A549 (cell line): ENCODE measurements at regions not wholly inside any gene's neighbourhood (a gene's known extent, or its start where the extent isn't known, plus 50 kb on each side); places are given as distances from the start of the nearest gene placed in this dataset.
"Not testable (repeated sequence)": the region's sequence is repeated elsewhere in the genome, so short reads cannot be mapped to it uniquely, and the experiment has no call there.

ENCODE experiments used
- ATAC-seq, 2 experiments: fragments of 200-7000 bp in 1 of 2; fragments of >200 bp in 1 of 2; cut with Nextera tagmentation in 1 of 2; cut with Tn5 transposase in 1 of 2; 3 replicates each; pipeline versions ENCODE4 v1.8.0 to v1.9.1; 2018 to 2020; ENCODE audit warnings: mild to moderate bottlenecking in 1 of 2, moderate library complexity in 1 of 2
- CTCF ChIA-PET: fragments of 300-600 bp; sonication (Branson Sonifier 250); formaldehyde crosslinking; extraction: SDS; loops from one replicate; lab custom pipeline; 2021; ENCODE audit warnings: antibody characterized with exemption, inconsistent platforms; lab: Yijun Ruan, JAX
- POLR2A ChIA-PET: fragments of 350-600 bp; formaldehyde crosslinking; extraction: SDS; loops from one replicate; lab custom pipeline; 2021; ENCODE audit warnings: antibody characterized with exemption, inconsistent platforms; lab: Yijun Ruan, JAX
- DNase-seq, 2 experiments: peaks; one replicate each; pipeline versions ENCODE4 v3.0.0 to v3.0.0-alpha.2; 2011 to 2016; ENCODE audit warnings: low read depth in 1 of 2, low spot score in 1 of 2
- FAIRE-seq: peaks from 2 replicates; lab custom pipeline; 2011; peaks lifted over from hg19 to GRCh38; lab: Jason Lieb, UNC
- H3K27ac ChIP-seq, 2 experiments: fragments of >200 bp; sonication (Bioruptor Twin); formaldehyde crosslinking; 3 replicates each; pipeline ENCODE4 v1.5.1; 2016 to 2017
- H3K4me1 ChIP-seq: fragments of >200 bp; sonication (Bioruptor Twin); formaldehyde crosslinking; 3 replicates; pipeline ENCODE4 v1.6.1; 2016
- H3K4me2 ChIP-seq: fragments of >200 bp; sonication (Bioruptor Twin); formaldehyde crosslinking; 3 replicates; pipeline ENCODE4 v1.6.1; 2016
- H3K4me3 ChIP-seq: fragments of >200 bp; sonication (Bioruptor Twin); formaldehyde crosslinking; 3 replicates; pipeline ENCODE4 v1.5.1; 2016
- H3K9me3 ChIP-seq: fragments of >200 bp; sonication (Bioruptor Twin); formaldehyde crosslinking; 3 replicates; pipeline ENCODE4 v1.6.1; 2016
- CBX2 ChIP-seq: fragments of 200-600 bp; sonication (generic); IDR thresholded peaks from 2 replicates; pipeline ENCODE4 v1.6.1; 2016; ENCODE audit warnings: low read depth, mild to moderate bottlenecking, borderline replicate concordance
- CBX8 ChIP-seq: fragments of 200-600 bp; sonication (generic); IDR thresholded peaks from 2 replicates; pipeline ENCODE4 v1.6.1; 2016
- EP300 ChIP-seq, 2 experiments: fragments of >200 bp; sonication (Bioruptor Twin); formaldehyde crosslinking; IDR thresholded peaks; 2 replicates in 1 of 2; 3 replicates in 1 of 2; pipeline ENCODE4 v1.6.1; 2016 to 2017
- ESRRA ChIP-seq: fragments of 150-350 bp; IDR thresholded peaks from 2 replicates; pipeline ENCODE4 v1.6.1; 2014; ENCODE audit warnings: mild to moderate bottlenecking, low read length, borderline replicate concordance
- GATA3 ChIP-seq: IDR thresholded peaks from 2 replicates; pipeline ENCODE4 v1.6.1; 2012; ENCODE audit warnings: borderline replicate concordance
- KDM5A ChIP-seq: fragments of 200-600 bp; sonication (generic); IDR thresholded peaks from 2 replicates; pipeline ENCODE4 v1.6.1; 2016; ENCODE audit warnings: antibody characterized with exemption, mild to moderate bottlenecking
- MAFK ChIP-seq: fragments of 450-650 bp; IDR thresholded peaks from 2 replicates; pipeline ENCODE4 v1.6.1; 2014; ENCODE audit not compliant: partially characterized antibody
- NR3C1 ChIP-seq: fragments of >200 bp; sonication (Bioruptor Twin); formaldehyde crosslinking; IDR thresholded peaks from 3 replicates; pipeline ENCODE4 v1.6.1; 2017
- POLR2AphosphoS2 ChIP-seq: conservative IDR thresholded peaks from 2 replicates; pipeline ENCODE4 v1.6.1; 2012; ENCODE audit warnings: low read length, improper control_type of control experiment, inconsistent platforms
- RAD21 ChIP-seq, 2 experiments: fragments of >200 bp in 1 of 2; sonication (Bioruptor Twin) in 1 of 2; formaldehyde crosslinking in 1 of 2; IDR thresholded peaks in 1 of 2; conservative IDR thresholded peaks in 1 of 2; 2 replicates in 1 of 2; 3 replicates in 1 of 2; pipeline ENCODE4 v1.6.1; 2012 to 2018; ENCODE audit warnings: inconsistent platforms in 1 of 2
- SREBF2 ChIP-seq: fragments of 450-650 bp; IDR thresholded peaks from 2 replicates; pipeline ENCODE4 v1.6.1; 2014; ENCODE audit warnings: mild to moderate bottlenecking, moderate library complexity
- TP53 ChIP-seq: fragments of 250-450 bp; sonication (Bioruptor Pico); IDR thresholded peaks from 2 replicates; pipeline ENCODE4 v1.5.0; 2021; ENCODE audit warnings: mild to moderate bottlenecking, moderate library complexity
- ZNF302 ChIP-seq: fragments of 250-450 bp; sonication (Bioruptor Pico); IDR thresholded peaks from 2 replicates; pipeline ENCODE4 v1.9.0; 2021; ENCODE audit warnings: inconsistent platforms, mild to moderate bottlenecking, moderate library complexity
- WGBS: methylation state at CpG from one replicate; pipeline ENCODE4 v1.1.6; 2017; ENCODE audit errors: missing lambda C conversion rate; 5-methylcytosine and 5-hydroxymethylcytosine counted together
- TF ChIP-seq, protein P1 (sequence below): fragments of >200 bp; sonication (Bioruptor Twin); formaldehyde crosslinking; IDR thresholded peaks from 3 replicates; pipeline ENCODE4 v1.6.1; 2016

DNA sequence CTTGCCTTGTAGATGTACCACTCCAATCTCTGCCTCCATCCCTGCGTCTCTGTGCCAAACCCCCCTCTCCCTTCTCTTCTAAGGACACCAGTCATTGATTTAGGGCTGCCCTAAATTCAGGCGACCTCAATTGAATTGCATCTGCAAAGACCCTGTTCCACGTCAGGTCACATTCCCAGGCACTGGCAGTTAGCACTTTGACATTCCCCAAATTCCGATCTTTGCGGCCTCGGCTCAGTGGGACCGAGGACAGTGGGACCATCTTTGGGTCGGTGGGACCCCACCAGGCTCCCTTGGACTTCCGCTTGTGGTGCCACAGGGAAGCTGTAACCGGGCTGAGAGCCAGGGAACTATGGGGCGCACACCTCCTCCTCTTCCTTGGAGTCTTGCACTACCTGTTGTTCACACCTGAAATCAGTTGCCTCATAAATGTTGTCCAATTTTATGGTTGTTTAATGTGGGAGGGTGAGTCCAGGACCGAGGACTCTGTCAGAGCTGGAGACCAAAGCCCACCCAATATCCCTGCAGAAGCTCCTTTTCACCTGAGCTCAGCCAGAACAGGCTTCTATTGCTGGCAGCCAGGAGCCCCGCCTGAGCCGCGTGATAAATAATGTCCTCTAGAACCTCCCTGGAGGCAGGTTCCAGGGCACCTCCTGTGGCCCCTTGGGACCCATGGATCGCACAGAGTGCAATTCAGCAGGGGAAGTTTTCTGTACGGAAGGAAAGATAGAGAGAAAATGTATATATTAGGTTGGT lies 271.6 kb downstream of the EIPR1 start:
- no peaks in the 10 kb centered on the region for H3K4me1 ChIP-seq
- DNase-seq (no peak), FAIRE-seq (no peak), ATAC-seq (no peak)
- H3K4me2 ChIP-seq, result no peak overlapping the region
- no peak overlapping the region for H3K27ac ChIP-seq
- ChIA-PET CTCF (no interaction called here), POLR2A (no interaction called here)
- TF ChIP-seq NR3C1, result no peak
- no peak for TF ChIP-seq CBX2
- H3K9me3 ChIP-seq, result no peaks in the 10 kb centered on the region; the same call in 2 of the 3 replicates
- WGBS, result 50% methylated on average over 17 of the region's 17 CpGs
- no peak overlapping the region for H3K4me3 ChIP-seq

DNA sequence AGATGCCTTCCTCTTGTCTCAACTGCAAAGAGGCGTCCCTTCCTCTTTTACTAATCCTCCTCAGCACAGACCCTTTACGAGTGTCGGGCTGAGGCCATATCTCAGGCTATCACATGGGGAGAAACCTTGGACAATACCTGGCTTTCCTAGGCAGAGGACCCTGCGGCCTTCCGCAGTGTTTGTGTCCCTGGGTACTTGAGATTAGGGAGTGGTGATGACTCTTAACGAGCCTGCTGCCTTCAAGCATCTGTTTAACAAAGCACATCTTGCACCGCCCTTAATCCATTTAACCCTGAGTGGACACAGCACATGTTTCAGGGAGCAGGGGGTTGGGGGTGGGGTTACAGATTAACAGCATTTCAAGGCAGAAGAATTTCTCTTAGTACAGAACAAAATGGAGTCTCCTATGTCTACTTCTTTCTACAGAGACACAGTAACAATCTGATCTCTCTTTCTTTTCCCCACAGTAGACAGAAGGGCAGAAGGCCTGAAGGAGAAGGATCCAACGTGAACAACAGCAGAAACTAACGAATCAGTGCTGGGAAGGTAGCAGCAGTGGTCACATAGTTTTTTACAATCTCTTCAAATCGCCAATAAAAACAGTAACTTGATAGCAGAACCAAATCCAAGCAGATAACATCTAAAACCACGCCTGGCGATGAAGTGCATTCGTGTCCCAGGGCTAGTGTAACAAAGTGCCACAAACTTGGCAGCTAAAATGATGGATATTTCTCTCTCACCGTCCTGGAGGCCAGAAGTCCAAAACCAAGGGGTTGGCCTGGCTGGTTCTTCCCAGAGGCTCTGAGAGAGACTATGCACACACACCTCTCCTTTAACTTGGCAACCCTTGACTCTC lies 272.4 kb downstream of the EIPR1 start:
- H3K4me3 ChIP-seq, H3K4me2 ChIP-seq, CTCF ChIA-PET, H3K4me1 ChIP-seq, FAIRE-seq, DNase-seq, H3K9me3 ChIP-seq, POLR2A ChIA-PET, H3K27ac ChIP-seq: not testable (repeated sequence)
- WGBS, result 37% methylated on average over 13 of the region's 14 CpGs
- ATAC-seq, result peak in 1 of 2 experiments; percentile 14; a peak in 2 of 6 replicates

DNA sequence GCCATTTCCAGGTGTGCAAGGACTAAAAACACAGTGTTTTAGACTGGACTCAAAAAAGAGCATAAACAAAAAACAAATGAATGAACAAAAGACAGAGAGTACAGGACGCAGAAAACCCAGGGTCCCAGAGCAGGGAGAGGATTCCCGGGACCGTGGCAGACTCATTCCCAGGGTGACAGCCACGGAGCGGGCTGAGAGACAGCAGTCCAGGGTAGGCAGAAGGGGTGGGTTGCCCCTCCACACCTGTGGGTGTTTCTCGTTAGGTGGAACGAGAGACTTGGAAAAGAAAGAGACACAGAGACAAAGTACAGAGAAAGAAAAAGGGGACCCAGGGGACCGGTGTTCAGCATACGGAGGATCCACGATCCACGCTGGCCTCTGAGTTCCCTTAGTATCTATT lies 273.4 kb downstream of the EIPR1 start:
- FAIRE-seq, result no peak
- H3K27ac ChIP-seq, result no peak overlapping the region
- TF ChIP-seq MAFK (no peak), POLR2AphosphoS2 (no peak), GATA3 (no peak), TP53 (CRISPR knock-in tag) (no peak)
- WGBS, result 31% methylated on average over 11 of the region's 11 CpGs
- POLR2A ChIA-PET, result no interaction called here
- no peak overlapping the region for H3K4me3 ChIP-seq
- H3K4me2 ChIP-seq, result no peak overlapping the region
- CTCF ChIA-PET, result no interaction called here
- ATAC-seq, result no peak
- no peaks in the 10 kb centered on the region for H3K9me3 ChIP-seq
- H3K4me1 ChIP-seq, result no peaks in the 10 kb centered on the region
- DNase-seq, result no peak

DNA sequence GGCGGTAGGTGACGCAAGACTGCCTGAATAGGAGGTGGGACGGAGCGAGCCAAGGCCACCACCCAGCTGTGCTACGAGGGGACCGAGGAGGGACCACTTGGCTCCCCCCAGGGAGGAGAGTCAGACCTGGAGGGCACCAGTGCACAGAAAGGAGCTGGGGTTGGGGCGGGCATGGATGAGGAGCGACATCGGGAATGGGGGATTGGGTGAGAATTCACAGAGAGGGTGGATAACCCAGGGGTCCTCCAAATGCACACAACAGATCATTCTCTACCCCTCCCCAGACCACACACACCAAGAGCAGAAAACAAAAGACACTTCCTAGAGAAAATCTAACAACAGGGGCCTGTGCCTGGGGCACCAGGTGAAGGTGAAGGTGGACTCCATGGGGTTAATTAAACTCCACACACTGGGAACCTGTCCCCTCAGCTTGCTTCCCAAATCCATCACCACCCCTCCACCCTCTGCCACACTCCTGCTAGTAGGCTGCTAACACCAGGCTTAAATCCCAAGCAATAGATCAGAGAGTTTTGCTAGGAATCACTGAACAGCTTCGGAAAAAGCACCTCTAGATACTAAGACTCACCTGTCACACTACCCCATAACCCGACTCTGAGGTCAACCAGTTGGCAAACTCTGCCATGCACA lies 274.6 kb downstream of the EIPR1 start:
- H3K9me3 ChIP-seq, result no peaks in the 10 kb centered on the region; the same call in 2 of the 3 replicates
- H3K4me3 ChIP-seq, result no peak overlapping the region
- POLR2A ChIA-PET, result no interaction called here
- no peak for DNase-seq
- no peaks in the 10 kb centered on the region for H3K4me1 ChIP-seq
- no peak overlapping the region for H3K4me2 ChIP-seq
- CTCF ChIA-PET, result interaction anchor here (0.5 kb wide), 1 partner anchor 1124 kb away, joined by 3 read pairs; no protein-coding TSS in a partner anchor
- ATAC-seq, result no peak
- no peak for TF ChIP-seq RAD21 (conservative IDR thresholded peaks at IDR 0.05 in 1 of 2, IDR thresholded peaks at IDR 0.05 in 1 of 2)
- no peak for TF ChIP-seq ZNF302
- TF ChIP-seq SREBF2, result no peak
- TF ChIP-seq CBX2, result no peak
- no peak for TF ChIP-seq EP300 (IDR thresholded peaks at IDR 0.05)
- TF ChIP-seq CBX8, result no peak
- TF ChIP-seq ESRRA, result no peak
- TF ChIP-seq KDM5A, result no peak
- TF ChIP-seq, protein P1, sequence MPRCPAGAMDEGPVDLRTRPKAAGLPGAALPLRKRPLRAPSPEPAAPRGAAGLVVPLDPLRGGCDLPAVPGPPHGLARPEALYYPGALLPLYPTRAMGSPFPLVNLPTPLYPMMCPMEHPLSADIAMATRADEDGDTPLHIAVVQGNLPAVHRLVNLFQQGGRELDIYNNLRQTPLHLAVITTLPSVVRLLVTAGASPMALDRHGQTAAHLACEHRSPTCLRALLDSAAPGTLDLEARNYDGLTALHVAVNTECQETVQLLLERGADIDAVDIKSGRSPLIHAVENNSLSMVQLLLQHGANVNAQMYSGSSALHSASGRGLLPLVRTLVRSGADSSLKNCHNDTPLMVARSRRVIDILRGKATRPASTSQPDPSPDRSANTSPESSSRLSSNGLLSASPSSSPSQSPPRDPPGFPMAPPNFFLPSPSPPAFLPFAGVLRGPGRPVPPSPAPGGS, result no peak
- H3K27ac ChIP-seq, result no peak overlapping the region
- 46% methylated on average over 11 of the region's 11 CpGs for WGBS
- no peak for FAIRE-seq
